HUES6 (cell line): ENCODE measurements at regions not wholly inside any gene's neighbourhood (a gene's known extent, or its start where the extent isn't known, plus 50 kb on each side); places are given as distances from the start of the nearest gene placed in this dataset.

ENCODE experiments used
- H3K27ac ChIP-seq: 2 replicates; pipeline ENCODE4 v1.7.0; 2013; ENCODE audit warnings: low read depth, mild to moderate bottlenecking, low read length, inconsistent platforms
- H3K27me3 ChIP-seq: 2 replicates; pipeline ENCODE4 v1.6.1; 2013; ENCODE audit warnings: low read length; ENCODE audit not compliant: control insufficient read depth, insufficient read depth
- H3K36me3 ChIP-seq: 2 replicates; pipeline ENCODE4 v1.6.1; 2013; ENCODE audit warnings: low read length; ENCODE audit not compliant: control insufficient read depth, insufficient read depth
- H3K4me1 ChIP-seq: 2 replicates; pipeline ENCODE4 v1.6.1; 2013; ENCODE audit warnings: low read length; ENCODE audit not compliant: control insufficient read depth, insufficient read depth
- H3K4me3 ChIP-seq: 2 replicates; pipeline ENCODE4 v1.5.1; 2013; ENCODE audit warnings: low read depth, low read length
- H3K9ac ChIP-seq: one replicate; pipeline ENCODE4 v1.6.1; 2013; ENCODE audit warnings: mild to moderate bottlenecking, low read length
- H3K9me3 ChIP-seq: 2 replicates; pipeline ENCODE4 v1.6.1; 2013; ENCODE audit warnings: low read depth, low read length; ENCODE audit not compliant: control insufficient read depth, insufficient read depth

DNA sequence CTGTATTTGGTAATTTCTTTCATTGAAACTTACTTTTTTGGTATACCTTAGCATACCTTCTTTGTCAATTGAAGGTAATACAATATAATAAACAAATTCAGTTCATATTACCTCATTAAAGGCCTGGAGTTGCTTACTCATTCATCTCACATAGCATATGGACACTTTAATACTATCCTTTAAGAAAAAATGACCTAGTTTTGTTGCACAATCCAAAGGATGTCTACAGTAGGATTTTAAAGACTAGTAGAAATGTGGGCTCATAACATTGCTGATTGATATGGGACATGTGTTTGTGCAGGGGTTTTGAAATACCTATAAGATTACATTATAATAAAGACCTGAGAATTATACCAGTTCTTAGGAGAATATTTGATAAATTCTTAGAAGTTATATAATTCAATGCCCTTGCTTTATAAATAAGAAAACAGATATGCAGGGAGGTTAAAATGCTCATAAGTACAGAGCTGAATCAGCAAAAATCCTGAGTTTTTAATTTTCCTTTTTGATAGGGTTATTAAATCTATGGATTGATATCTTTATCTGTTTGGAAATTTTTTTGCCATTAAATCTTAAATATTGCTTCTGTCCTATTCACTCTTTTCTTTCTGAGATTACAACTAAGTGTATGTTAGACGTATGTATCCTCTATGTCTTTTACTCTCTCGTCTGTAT, 352.1 kb downstream of the ATP23 start:
- Histone ChIP-seq H3K9me3 (no peaks in the 10 kb centered on the region), H3K4me3 (no peak overlapping the region), H3K36me3 (no peaks in the 10 kb centered on the region), H3K4me1 (no peaks in the 10 kb centered on the region), H3K27me3 (no peaks in the 10 kb centered on the region), H3K9ac (no peak overlapping the region), H3K27ac (no peak overlapping the region)

DNA sequence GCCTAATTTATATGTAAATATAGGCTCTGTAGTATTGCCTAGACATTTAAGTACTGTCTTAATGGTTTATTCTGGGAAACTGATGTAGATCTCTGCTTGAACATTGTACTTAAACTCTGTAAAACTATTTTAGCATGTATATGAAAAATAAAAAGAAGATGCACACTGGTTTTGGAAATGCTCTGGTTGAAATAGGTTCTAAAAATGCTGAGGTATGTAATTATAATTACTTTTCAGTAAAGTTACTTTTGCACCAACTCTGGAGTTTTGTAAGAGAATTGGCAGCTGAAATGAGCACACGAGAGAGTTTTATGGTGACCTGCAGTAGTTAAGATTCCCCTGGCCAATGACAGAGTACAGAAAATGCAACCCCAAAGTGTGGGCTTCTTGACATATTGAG, 353.9 kb downstream of the ATP23 start:
- H3K9ac ChIP-seq = no peak overlapping the region

DNA sequence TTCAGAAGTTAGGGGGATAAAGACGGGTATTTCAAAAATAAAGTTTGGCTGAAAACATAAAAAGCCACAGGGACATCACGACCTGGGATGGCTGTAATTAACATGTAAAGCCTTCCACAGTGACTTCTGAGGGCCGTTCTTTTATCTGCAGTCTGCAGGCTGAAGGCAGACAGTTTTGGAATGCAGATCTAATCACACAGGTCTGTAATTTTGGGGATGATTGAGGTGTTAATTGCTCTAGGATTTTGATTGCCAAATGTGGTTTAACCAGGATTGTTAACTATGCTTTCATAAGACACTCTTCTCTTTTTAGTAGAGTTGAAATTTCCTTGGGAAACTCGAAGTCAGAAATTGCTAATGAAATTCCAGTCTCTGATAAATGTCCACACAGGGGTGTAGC, 355.5 kb downstream of the ATP23 start:
- H3K9ac ChIP-seq = no peak overlapping the region
- no peak overlapping the region for H3K4me3 ChIP-seq

More for the DNA sequence above, 353.9 kb downstream of the ATP23 start:
- H3K9me3 ChIP-seq = no peaks in the 10 kb centered on the region
- H3K27me3 ChIP-seq = no peaks in the 10 kb centered on the region
- no peaks in the 10 kb centered on the region for H3K4me1 ChIP-seq
- H3K36me3 ChIP-seq = no peaks in the 10 kb centered on the region
- H3K27ac ChIP-seq = no peak overlapping the region
- H3K4me3 ChIP-seq = no peak overlapping the region

GRCh38 chr12:58298803-58299202, 357.4 kb downstream of the ATP23 start:
- Histone ChIP-seq H3K9ac (no peak overlapping the region), H3K36me3 (no peaks in the 10 kb centered on the region), H3K27ac (no peak overlapping the region), H3K4me3 (no peak overlapping the region), H3K9me3 (no peaks in the 10 kb centered on the region), H3K4me1 (no peaks in the 10 kb centered on the region), H3K27me3 (no peaks in the 10 kb centered on the region)

More for the DNA sequence above, 355.5 kb downstream of the ATP23 start:
- no peaks in the 10 kb centered on the region for H3K9me3 ChIP-seq
- no peaks in the 10 kb centered on the region for H3K36me3 ChIP-seq
- no peak overlapping the region for H3K27ac ChIP-seq
- no peaks in the 10 kb centered on the region for H3K27me3 ChIP-seq
- H3K4me1 ChIP-seq = no peaks in the 10 kb centered on the region

GRCh38 chr12:58299371-58299770, 358.0 kb downstream of the ATP23 start:
- no peaks in the 10 kb centered on the region for H3K36me3 ChIP-seq
- no peak overlapping the region for H3K9ac ChIP-seq
- H3K27ac ChIP-seq = no peak overlapping the region
- H3K27me3 ChIP-seq = no peaks in the 10 kb centered on the region
- no peaks in the 10 kb centered on the region for H3K9me3 ChIP-seq
- no peaks in the 10 kb centered on the region for H3K4me1 ChIP-seq
- H3K4me3 ChIP-seq = no peak overlapping the region

DNA sequence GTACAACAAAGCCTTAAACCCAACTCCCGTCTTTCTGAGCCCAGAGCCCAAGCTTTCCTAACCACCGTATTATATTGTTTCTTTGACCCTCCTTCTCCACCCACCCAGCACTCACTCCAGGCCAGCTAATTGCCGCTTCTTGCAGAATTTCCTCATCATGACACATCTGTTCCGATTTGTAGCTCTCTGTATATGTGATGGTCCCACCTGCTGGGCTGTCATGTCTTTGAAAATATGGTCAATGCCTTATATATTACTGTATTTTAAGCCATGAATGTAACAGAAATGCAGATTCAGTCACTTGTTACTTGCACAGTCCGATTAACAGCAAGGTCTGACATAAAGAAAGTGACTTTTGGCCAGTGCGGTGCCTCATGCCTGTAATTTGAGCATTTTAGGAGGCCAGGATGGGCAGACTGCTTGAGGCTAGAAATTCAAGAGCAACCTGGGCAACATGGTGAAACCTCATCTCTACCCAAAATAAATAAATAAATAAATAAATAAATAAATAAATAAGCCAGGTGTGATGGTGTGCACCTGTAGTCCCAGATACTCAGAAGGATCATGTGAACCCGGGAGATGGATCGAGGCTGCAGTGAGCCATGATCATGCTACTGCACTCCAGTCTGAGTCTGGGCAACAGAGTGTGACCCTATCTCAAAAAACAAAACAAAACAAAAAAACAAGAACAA, 359.8 kb downstream of the ATP23 start:
- no peak overlapping the region for H3K27ac ChIP-seq
- H3K9me3 ChIP-seq = no peaks in the 10 kb centered on the region
- no peaks in the 10 kb centered on the region for H3K36me3 ChIP-seq
- H3K9ac ChIP-seq = no peak overlapping the region
- H3K4me3 ChIP-seq = no peak overlapping the region
- H3K27me3 ChIP-seq = no peaks in the 10 kb centered on the region
- no peaks in the 10 kb centered on the region for H3K4me1 ChIP-seq

- no peak overlapping the region for H3K4me3 ChIP-seq
- H3K9ac ChIP-seq = no peak overlapping the region
- no peaks in the 10 kb centered on the region for H3K4me1 ChIP-seq
- no peaks in the 10 kb centered on the region for H3K9me3 ChIP-seq
- no peaks in the 10 kb centered on the region for H3K36me3 ChIP-seq
- H3K27me3 ChIP-seq = no peaks in the 10 kb centered on the region
- H3K27ac ChIP-seq = no peak overlapping the region
These were observed 360.4 kb downstream of the ATP23 start for GRCh38 chr12:58301730-58302122.

GRCh38 chr12:58302487-58303011, 361.2 kb downstream of the ATP23 start:
- Histone ChIP-seq H3K9me3 (no peaks in the 10 kb centered on the region; the same call in 1 of the 2 replicates), H3K4me1 (no peaks in the 10 kb centered on the region), H3K36me3 (no peaks in the 10 kb centered on the region), H3K9ac (no peak overlapping the region), H3K27ac (no peak overlapping the region), H3K4me3 (no peak overlapping the region), H3K27me3 (no peaks in the 10 kb centered on the region)

- no peak overlapping the region for H3K27ac ChIP-seq
- H3K27me3 ChIP-seq = no peaks in the 10 kb centered on the region
- no peaks in the 10 kb centered on the region for H3K36me3 ChIP-seq
- H3K4me3 ChIP-seq = no peak overlapping the region
- no peak overlapping the region for H3K9ac ChIP-seq
- H3K9me3 ChIP-seq = no peaks in the 10 kb centered on the region; the same call in 1 of the 2 replicates
- H3K4me1 ChIP-seq = no peaks in the 10 kb centered on the region
These were observed 365.1 kb downstream of the ATP23 start for GRCh38 chr12:58306266-58307000.

GRCh38 chr12:58309806-58310205, 368.4 kb downstream of the ATP23 start:
- no peak overlapping the region for H3K4me3 ChIP-seq
- H3K9me3 ChIP-seq = no peaks in the 10 kb centered on the region; the same call in 1 of the 2 replicates
- no peaks in the 10 kb centered on the region for H3K36me3 ChIP-seq
- no peak overlapping the region for H3K9ac ChIP-seq
- H3K27ac ChIP-seq = no peak overlapping the region
- no peaks in the 10 kb centered on the region for H3K27me3 ChIP-seq
- H3K4me1 ChIP-seq = no peaks in the 10 kb centered on the region

GRCh38 chr12:58310368-58310767, 369.0 kb downstream of the ATP23 start:
- H3K27ac ChIP-seq = no peak overlapping the region
- no peaks in the 10 kb centered on the region for H3K4me1 ChIP-seq
- no peaks in the 10 kb centered on the region for H3K27me3 ChIP-seq
- no peaks in the 10 kb centered on the region for H3K36me3 ChIP-seq
- H3K4me3 ChIP-seq = no peak overlapping the region
- no peaks in the 10 kb centered on the region; the same call in 1 of the 2 replicates for H3K9me3 ChIP-seq
- H3K9ac ChIP-seq = no peak overlapping the region
